ENCODE measurements at regions not wholly inside any gene's neighbourhood (a gene's known extent, or its start where the extent isn't known, plus 50 kb on each side); places are given as distances from the start of the nearest gene placed in this dataset.

- no peaks in the 10 kb centered on the region for H3K9me3 ChIP-seq (replicated peaks; ENCODE audit: insufficient read depth, low read length)
- TF ChIP-seq EZH2 (optimal IDR thresholded peaks at IDR 0.05; ENCODE audit: low read depth, low read length) (no peak), EZH2phosphoT487 (IDR thresholded peaks at IDR 0.05; ENCODE audit: low read length) (no peak)
- TF ChIP-seq, protein P1, sequence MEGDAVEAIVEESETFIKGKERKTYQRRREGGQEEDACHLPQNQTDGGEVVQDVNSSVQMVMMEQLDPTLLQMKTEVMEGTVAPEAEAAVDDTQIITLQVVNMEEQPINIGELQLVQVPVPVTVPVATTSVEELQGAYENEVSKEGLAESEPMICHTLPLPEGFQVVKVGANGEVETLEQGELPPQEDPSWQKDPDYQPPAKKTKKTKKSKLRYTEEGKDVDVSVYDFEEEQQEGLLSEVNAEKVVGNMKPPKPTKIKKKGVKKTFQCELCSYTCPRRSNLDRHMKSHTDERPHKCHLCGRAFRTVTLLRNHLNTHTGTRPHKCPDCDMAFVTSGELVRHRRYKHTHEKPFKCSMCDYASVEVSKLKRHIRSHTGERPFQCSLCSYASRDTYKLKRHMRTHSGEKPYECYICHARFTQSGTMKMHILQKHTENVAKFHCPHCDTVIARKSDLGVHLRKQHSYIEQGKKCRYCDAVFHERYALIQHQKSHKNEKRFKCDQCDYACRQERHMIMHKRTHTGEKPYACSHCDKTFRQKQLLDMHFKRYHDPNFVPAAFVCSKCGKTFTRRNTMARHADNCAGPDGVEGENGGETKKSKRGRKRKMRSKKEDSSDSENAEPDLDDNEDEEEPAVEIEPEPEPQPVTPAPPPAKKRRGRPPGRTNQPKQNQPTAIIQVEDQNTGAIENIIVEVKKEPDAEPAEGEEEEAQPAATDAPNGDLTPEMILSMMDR (IDR thresholded peaks at IDR 0.05; ENCODE audit: low read length) = no peak
- no peak overlapping the region for H3K4me2 ChIP-seq (ENCODE audit: low read depth, low read length)
- no peaks in the 10 kb centered on the region for H3K4me1 ChIP-seq (ENCODE audit: low read length)
- peaks cover 3% of the 10 kb centered on the region; the same call in 1 of the 2 replicates for H3K9me2 ChIP-seq (replicated peaks; ENCODE audit: insufficient read depth, low read length)
- H3K9ac ChIP-seq (ENCODE audit: low read length) = no peak overlapping the region
- no peaks in the 10 kb centered on the region for H3F3A ChIP-seq (ENCODE audit: insufficient read depth, low read length)
- no peak for DNase-seq
- no peak overlapping the region for H3K4me3 ChIP-seq (ENCODE audit: low read length)
- H3K27ac ChIP-seq (ENCODE audit: low read length) = no peak overlapping the region
- no peak overlapping the region for H2AFZ ChIP-seq (ENCODE audit: low read length)
- H3K36me3 ChIP-seq (replicated peaks; ENCODE audit: insufficient read depth, low read length) = no peaks in the 10 kb centered on the region
- no peaks in the 10 kb centered on the region for H3K79me2 ChIP-seq (ENCODE audit: low read length)
- H4K20me1 ChIP-seq (ENCODE audit: insufficient read depth, low read length) = no peaks in the 10 kb centered on the region
- no peaks in the 10 kb centered on the region for H3K27me3 ChIP-seq (replicated peaks; ENCODE audit: insufficient read depth, low read length)
These were observed 640.4 kb downstream of the LMO4 start for GRCh38 chr1:87969040-87969439.

DNA sequence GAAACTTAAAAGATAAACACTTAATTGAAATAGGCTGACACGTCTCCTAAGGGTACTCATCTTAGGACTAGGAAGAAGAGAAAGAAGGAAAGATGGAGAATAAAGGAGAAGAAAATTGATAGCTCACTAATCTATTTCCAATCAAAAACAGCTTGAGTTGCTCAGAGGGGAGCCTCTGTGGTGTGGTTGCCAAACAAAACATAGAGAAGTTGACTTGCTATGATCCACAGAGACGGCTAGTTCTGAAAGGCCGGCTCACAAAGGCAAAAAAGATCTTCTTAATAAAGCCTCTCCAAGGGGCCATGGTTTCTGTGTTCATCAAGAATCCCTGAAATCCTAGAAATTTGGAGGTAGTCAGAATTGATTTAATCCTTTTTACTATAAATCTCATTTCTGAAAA lies 644.1 kb downstream of the LMO4 start:
- Histone ChIP-seq H3F3A (ENCODE audit: insufficient read depth, low read length) (no peaks in the 10 kb centered on the region), H4K20me1 (ENCODE audit: insufficient read depth, low read length) (no peaks in the 10 kb centered on the region), H3K36me3 (replicated peaks; ENCODE audit: insufficient read depth, low read length) (no peaks in the 10 kb centered on the region), H3K9ac (ENCODE audit: low read length) (no peak overlapping the region), H3K79me2 (ENCODE audit: low read length) (no peaks in the 10 kb centered on the region), H3K27ac (ENCODE audit: low read length) (no peak overlapping the region), H3K9me2 (replicated peaks; ENCODE audit: insufficient read depth, low read length) (peaks cover 3% of the 10 kb centered on the region; the same call in 1 of the 2 replicates), H2AFZ (ENCODE audit: low read length) (no peak overlapping the region), H3K27me3 (replicated peaks; ENCODE audit: insufficient read depth, low read length) (no peaks in the 10 kb centered on the region), H3K4me2 (ENCODE audit: low read depth, low read length) (no peak overlapping the region), H3K4me3 (ENCODE audit: low read length) (no peak overlapping the region), H3K9me3 (replicated peaks; ENCODE audit: insufficient read depth, low read length) (no peaks in the 10 kb centered on the region), H3K4me1 (ENCODE audit: low read length) (no peaks in the 10 kb centered on the region)
- TF ChIP-seq EZH2 (optimal IDR thresholded peaks at IDR 0.05; ENCODE audit: low read depth, low read length) = no peak
- TF ChIP-seq, protein P1 (IDR thresholded peaks at IDR 0.05; ENCODE audit: low read length) = no peak
- no peak for TF ChIP-seq EZH2phosphoT487 (IDR thresholded peaks at IDR 0.05; ENCODE audit: low read length)
- no peak for DNase-seq

DNA sequence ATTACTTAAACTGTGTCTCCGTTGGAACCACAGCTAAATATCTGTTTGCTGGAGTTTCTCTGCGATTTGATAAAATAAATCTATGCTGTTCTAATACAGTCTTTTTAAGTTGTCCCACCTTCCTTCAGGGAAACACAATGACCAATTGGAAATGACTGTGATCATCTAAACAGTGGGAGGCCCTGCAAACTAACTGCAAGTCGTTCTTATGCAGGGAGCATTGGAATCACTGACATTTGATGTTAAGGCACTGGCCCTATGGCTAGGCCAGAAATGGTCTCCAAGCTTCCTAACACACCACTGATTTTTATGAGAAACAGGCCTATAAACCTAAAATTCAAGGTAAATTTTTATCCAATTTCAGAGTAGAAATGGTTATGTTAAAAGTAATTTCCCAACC lies 645.2 kb downstream of the LMO4 start:
- TF ChIP-seq, protein P1 (IDR thresholded peaks at IDR 0.05; ENCODE audit: low read length) = no peak
- TF ChIP-seq EZH2phosphoT487 (IDR thresholded peaks at IDR 0.05; ENCODE audit: low read length) = no peak
- TF ChIP-seq EZH2 (optimal IDR thresholded peaks at IDR 0.05; ENCODE audit: low read depth, low read length) = no peak
- Histone ChIP-seq H3K4me2 (ENCODE audit: low read depth, low read length) (no peak overlapping the region), H3F3A (ENCODE audit: insufficient read depth, low read length) (no peaks in the 10 kb centered on the region), H3K9me3 (replicated peaks; ENCODE audit: insufficient read depth, low read length) (no peaks in the 10 kb centered on the region), H3K27me3 (replicated peaks; ENCODE audit: insufficient read depth, low read length) (no peaks in the 10 kb centered on the region), H4K20me1 (ENCODE audit: insufficient read depth, low read length) (no peaks in the 10 kb centered on the region), H3K9me2 (replicated peaks; ENCODE audit: insufficient read depth, low read length) (peaks cover 3% of the 10 kb centered on the region; the same call in 1 of the 2 replicates), H3K4me1 (ENCODE audit: low read length) (no peaks in the 10 kb centered on the region), H2AFZ (ENCODE audit: low read length) (no peak overlapping the region), H3K36me3 (replicated peaks; ENCODE audit: insufficient read depth, low read length) (no peaks in the 10 kb centered on the region), H3K79me2 (ENCODE audit: low read length) (no peaks in the 10 kb centered on the region), H3K27ac (ENCODE audit: low read length) (no peak overlapping the region), H3K9ac (ENCODE audit: low read length) (no peak overlapping the region), H3K4me3 (ENCODE audit: low read length) (no peak overlapping the region)
- no peak for DNase-seq
